GM18520 (cell line): ENCODE measurements at regions not wholly inside any gene's neighbourhood (a gene's known extent, or its start where the extent isn't known, plus 50 kb on each side); places are given as distances from the start of the nearest gene placed in this dataset.
"Not testable (repeated sequence)": the region's sequence is repeated elsewhere in the genome, so short reads cannot be mapped to it uniquely, and the experiment has no call there.

Experiments
- ATAC-seq: cut with Tn5 transposase; IDR thresholded peaks from one replicate; pipeline ENCODE4 v1.9.1; 2021; ENCODE audit not compliant: unreplicated experiment

GRCh38 chr7:68410693-68411092 lies 1187.6 kb upstream of the AUTS2 start:
- not testable (repeated sequence) for ATAC-seq

GRCh38 chr7:68411742-68412141 lies 1186.5 kb upstream of the AUTS2 start:
- no peak for ATAC-seq

GRCh38 chr7:68414631-68415425 lies 1183.4 kb upstream of the AUTS2 start:
- ATAC-seq = no peak

GRCh38 chr7:68417002-68417401 lies 1181.3 kb upstream of the AUTS2 start:
- ATAC-seq = no peak

GRCh38 chr7:68417659-68418058 lies 1180.6 kb upstream of the AUTS2 start:
- ATAC-seq = no peak

- no peak for ATAC-seq
Observed at GRCh38 chr7:68420342-68421192, 1177.7 kb upstream of the AUTS2 start.

- no peak for ATAC-seq
Observed at GRCh38 chr7:68421712-68422111, 1176.6 kb upstream of the AUTS2 start.

GRCh38 chr7:68422281-68422680 lies 1176.0 kb upstream of the AUTS2 start:
- ATAC-seq = no peak

- ATAC-seq = no peak
Observed at GRCh38 chr7:68423356-68423755, 1174.9 kb upstream of the AUTS2 start.

GRCh38 chr7:68424658-68425297 lies 1173.5 kb upstream of the AUTS2 start:
- no peak for ATAC-seq

GRCh38 chr7:68425377-68425776 lies 1172.9 kb upstream of the AUTS2 start:
- no peak for ATAC-seq

- ATAC-seq = no peak
Observed at GRCh38 chr7:68429411-68430117, 1168.7 kb upstream of the AUTS2 start.

- ATAC-seq = no peak
Observed at GRCh38 chr7:68432585-68432984, 1165.7 kb upstream of the AUTS2 start.

GRCh38 chr7:68433462-68434070 lies 1164.7 kb upstream of the AUTS2 start:
- no peak for ATAC-seq

- no peak for ATAC-seq
Observed at GRCh38 chr7:68434857-68435256, 1163.4 kb upstream of the AUTS2 start.

- no peak for ATAC-seq
Observed at GRCh38 chr7:68438016-68438415, 1160.3 kb upstream of the AUTS2 start.

- ATAC-seq = no peak
Observed at GRCh38 chr7:68438811-68439210, 1159.5 kb upstream of the AUTS2 start.

- no peak for ATAC-seq
Observed at GRCh38 chr7:68439897-68440296, 1158.4 kb upstream of the AUTS2 start.

GRCh38 chr7:68440866-68441265 lies 1157.4 kb upstream of the AUTS2 start:
- ATAC-seq = no peak

GRCh38 chr7:68441645-68442044 lies 1156.6 kb upstream of the AUTS2 start:
- ATAC-seq = no peak
